K562 (cell line): ENCODE measurements at regions not wholly inside any gene's neighbourhood (a gene's known extent, or its start where the extent isn't known, plus 50 kb on each side); places are given as distances from the start of the nearest gene placed in this dataset.

Experiments
- ARHGAP35 ChIP-seq: fragments of 450-650 bp; IDR thresholded peaks from 2 replicates; pipeline ENCODE4 v1.6.1; 2018; ENCODE audit not compliant: partially characterized antibody
- ATF3 ChIP-seq, 2 experiments: fragments of 450-650 bp in 1 of 2; sonication (generic) in 1 of 2; formaldehyde crosslinking in 1 of 2; IDR thresholded peaks in 1 of 2; conservative IDR thresholded peaks in 1 of 2; 2 replicates each; pipeline versions ENCODE4 v1.6.1 to v1.8.1; 2016 to 2023; ENCODE audit warnings: mild to moderate bottlenecking in 2 of 2, moderate library complexity in 2 of 2, inconsistent platforms in 1 of 2, missing genetic modification reagents in 1 of 2
- BACH1 ChIP-seq: fragments of 200-800 bp; sonication (Bioruptor generic); IDR thresholded peaks from 2 replicates; pipeline ENCODE4 v1.6.1; 2016; ENCODE audit warnings: missing genetic modification characterization, missing compliant biosample characterization
- CBFA2T2 ChIP-seq: fragments of 450-650 bp; conservative IDR thresholded peaks from 2 replicates; pipeline ENCODE4 v1.6.1; 2017; ENCODE audit warnings: mild to moderate bottlenecking
- CREBBP ChIP-seq: IDR thresholded peaks from one replicate; pipeline ENCODE4 v1.6.1; 2012; ENCODE audit warnings: low read depth, mild to moderate bottlenecking, control low read depth, inconsistent platforms, low read length
- FOXJ2 ChIP-seq: fragments of 200-800 bp; sonication (Bioruptor generic); IDR thresholded peaks from 2 replicates; pipeline ENCODE4 v1.6.1; 2016; ENCODE audit warnings: missing genetic modification characterization, missing compliant biosample characterization
- FOXP1 ChIP-seq: sonication (generic); formaldehyde crosslinking; IDR thresholded peaks from 2 replicates; pipeline ENCODE4 v1.8.0; 2022; ENCODE audit warnings: mild to moderate bottlenecking, missing genetic modification reagents
- GATA2 ChIP-seq: sonication (generic); formaldehyde crosslinking; IDR thresholded peaks from 2 replicates; pipeline ENCODE4 v1.4.0; 2020; ENCODE audit warnings: mild to moderate bottlenecking, missing genetic modification reagents
- GATAD2A ChIP-seq: fragments of 450-650 bp; IDR thresholded peaks from 2 replicates; pipeline ENCODE4 v1.6.1; 2017
- KLF13 ChIP-seq: fragments of 450-650 bp; IDR thresholded peaks from 2 replicates; pipeline ENCODE4 v1.6.1; 2016; ENCODE audit warnings: missing genetic modification characterization, low read depth, mild to moderate bottlenecking, missing compliant biosample characterization, moderate library complexity, borderline replicate concordance
- L3MBTL2 ChIP-seq: fragments of 450-650 bp; IDR thresholded peaks from 2 replicates; pipeline ENCODE4 v1.6.1; 2016; ENCODE audit warnings: mild to moderate bottlenecking, moderate library complexity
- MEF2A ChIP-seq: IDR thresholded peaks from 2 replicates; pipeline ENCODE4 v1.6.1; 2011; ENCODE audit warnings: low read depth, mild to moderate bottlenecking, low read length, moderate library complexity; ENCODE audit not compliant: control insufficient read depth
- MTA1 ChIP-seq: fragments of 450-650 bp; IDR thresholded peaks from 2 replicates; pipeline ENCODE4 v1.6.1; 2017; ENCODE audit warnings: borderline replicate concordance
- RCOR1 ChIP-seq, 2 experiments: IDR thresholded peaks; 2 replicates each; pipeline ENCODE4 v1.6.1; 2012; ENCODE audit warnings: low read depth in 2 of 2, low read length in 2 of 2, borderline replicate concordance in 1 of 2, improper control_type of control experiment in 1 of 2
- SFPQ ChIP-seq: fragments of 200-400 bp; formaldehyde crosslinking; IDR thresholded peaks from 2 replicates; pipeline ENCODE4 v1.6.1; 2017; ENCODE audit warnings: mild to moderate bottlenecking, low read depth, low read length, moderate library complexity
- SMAD4 ChIP-seq: fragments of 250-450 bp; sonication (Bioruptor Pico); conservative IDR thresholded peaks from 2 replicates; pipeline ENCODE4 v1.8.0; 2021; ENCODE audit warnings: inconsistent platforms, mild to moderate bottlenecking, moderate library complexity
- TCF3 ChIP-seq: sonication (generic); formaldehyde crosslinking; IDR thresholded peaks from 2 replicates; pipeline ENCODE4 v1.4.0; 2020; ENCODE audit warnings: mild to moderate bottlenecking, missing genetic modification reagents
- WHSC1 ChIP-seq: IDR thresholded peaks from one replicate; pipeline ENCODE4 v1.6.1; 2012; ENCODE audit warnings: low read length, control low read depth, inconsistent platforms
- ZFP30 ChIP-seq: fragments of 250-450 bp; sonication (Bioruptor Pico); IDR thresholded peaks from 2 replicates; pipeline ENCODE4 v1.8.0; 2022; ENCODE audit warnings: moderate library complexity, mild to moderate bottlenecking, inconsistent platforms, borderline replicate concordance
- ZNF274 ChIP-seq: IDR thresholded peaks from 2 replicates; pipeline ENCODE4 v1.6.1; 2011; ENCODE audit warnings: low read depth, mild to moderate bottlenecking, low read length, moderate library complexity, borderline replicate concordance
- ZNF507 ChIP-seq: conservative IDR thresholded peaks from 2 replicates; pipeline ENCODE4 v1.6.1; 2017; ENCODE audit warnings: missing genetic modification characterization, missing compliant biosample characterization
- ZNF639 ChIP-seq, 2 experiments: fragments of 200-800 bp in 1 of 2; sonication (Bioruptor generic) in 1 of 2; sonication (generic) in 1 of 2; formaldehyde crosslinking in 1 of 2; IDR thresholded peaks in 1 of 2; conservative IDR thresholded peaks in 1 of 2; 2 replicates each; pipeline versions ENCODE4 v1.5.0 to v1.6.1; 2016 to 2020; ENCODE audit warnings: missing compliant biosample characterization in 1 of 2, missing genetic modification characterization in 1 of 2, missing genetic modification reagents in 1 of 2
- ZNF696 ChIP-seq: fragments of 250-450 bp; sonication (Bioruptor Pico); conservative IDR thresholded peaks from 2 replicates; pipeline ENCODE4 v1.4.0; 2020; ENCODE audit warnings: mild to moderate bottlenecking, moderate library complexity
- ZNF76 ChIP-seq: fragments of 250-450 bp; sonication (Bioruptor Pico); IDR thresholded peaks from 2 replicates; pipeline ENCODE4 v1.4.0; 2020; ENCODE audit warnings: mild to moderate bottlenecking, moderate library complexity, borderline replicate concordance

GRCh38 chr14:55807053-55807880 lies 227.3 kb downstream of the KTN1 start (continued):
- TF ChIP-seq ZFP30 (CRISPR knock-in tag) (no peak), ZNF507 (tag) (no peak), ZNF639 (CRISPR knock-in tag; conservative IDR thresholded peaks at IDR 0.05 in 1 of 2, IDR thresholded peaks at IDR 0.05 in 1 of 2) (peak in 1 of 2 experiments; percentile 62; a peak in 1 of 4 replicates), ATF3 (IDR thresholded peaks at IDR 0.05) (0 out of 2 replicates have a peak, but pooled peaks have one; percentile 22), ATF3 (CRISPR knock-in tag; conservative IDR thresholded peaks at IDR 0.05) (no peak), BACH1 (tag) (peak; percentile 50; the same call in 1 of the 2 replicates), ZNF76 (no peak), MEF2A (no peak), TCF3 (CRISPR knock-in tag) (peak; percentile 63), GATAD2A (no peak), KLF13 (tag) (no peak), FOXJ2 (tag) (0 out of 2 replicates have a peak, but pooled peaks have one; percentile 61), GATA2 (CRISPR knock-in tag) (0 out of 2 replicates have a peak, but pooled peaks have one; percentile 28), FOXP1 (no peak), ZNF274 (no peak), ZNF696 (no peak), RCOR1 (IDR thresholded peaks at IDR 0.05; ENCODE audit: borderline replicate concordance in 1 of 2, low read depth in 2 of 2, low read length in 2 of 2) (peak in 1 of 2 experiments; percentile 95; a peak in 2 of 4 replicates), SMAD4 (CRISPR knock-in tag) (peak; percentile 75), ARHGAP35 (no peak), CBFA2T2 (peak; percentile 65), CREBBP (no peak), MTA1 (no peak), WHSC1 (no peak), SFPQ (no peak), L3MBTL2 (no peak)
